GM19238 (cell line): ENCODE measurements at regions not wholly inside any gene's neighbourhood (a gene's known extent, or its start where the extent isn't known, plus 50 kb on each side); places are given as distances from the start of the nearest gene placed in this dataset.

Experiments used
- DNase-seq: peaks from one replicate; pipeline ENCODE4 v3.0.0; 2011; ENCODE audit warnings: low spot score; ENCODE audit not compliant: insufficient read length

DNA sequence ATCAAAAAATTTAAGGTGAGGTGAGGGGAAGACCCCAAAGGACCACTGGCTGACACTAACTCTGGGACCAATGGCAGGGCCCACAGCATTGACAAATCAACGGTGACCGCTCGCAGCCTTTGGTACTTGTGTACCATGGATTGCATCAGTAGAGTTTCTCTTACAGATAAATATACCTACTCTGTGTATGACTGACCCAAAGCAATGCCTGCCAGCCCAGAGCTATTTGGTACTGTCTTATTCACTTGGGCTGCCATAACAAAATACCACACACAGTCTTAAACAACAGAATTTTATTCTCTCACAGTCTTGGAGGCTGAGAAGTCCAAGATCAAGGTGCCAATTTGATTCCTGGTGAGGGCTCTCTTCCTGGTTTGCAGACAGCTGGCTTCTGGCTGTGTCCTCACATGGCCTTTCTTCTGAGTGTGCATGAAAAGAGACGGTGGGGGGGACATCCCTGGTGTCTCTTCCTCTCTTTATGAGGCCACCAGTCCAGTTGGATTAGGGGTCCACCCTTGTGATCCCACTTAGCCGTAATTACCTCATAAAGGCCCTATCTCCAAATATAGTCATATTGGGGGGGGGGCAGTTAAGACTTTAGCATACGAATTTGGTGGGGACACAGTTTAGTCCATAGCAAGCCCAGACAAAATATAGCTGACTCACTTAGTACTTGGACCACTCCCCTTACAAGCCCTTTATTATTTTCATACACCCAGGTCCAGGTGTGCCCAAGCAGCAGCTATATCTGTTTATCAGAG, 336.3 kb downstream of the CD83 start:
- no peak for DNase-seq

DNA sequence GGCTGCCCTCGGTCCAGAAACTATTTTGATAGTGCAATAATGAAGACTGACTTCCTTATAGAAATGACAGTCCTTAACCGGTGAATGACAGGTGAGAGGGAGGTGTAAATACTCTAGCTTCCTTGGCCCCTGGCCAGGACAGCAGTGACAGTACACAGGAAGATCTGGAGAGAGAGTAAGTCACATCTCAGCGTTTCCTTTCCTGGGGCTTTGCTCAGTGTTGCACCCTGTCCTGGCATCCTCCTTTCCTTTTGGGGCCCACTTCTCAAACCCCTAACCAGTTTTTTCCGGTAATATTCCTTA, 336.9 kb downstream of the CD83 start:
- peak; percentile 7 for DNase-seq

DNA sequence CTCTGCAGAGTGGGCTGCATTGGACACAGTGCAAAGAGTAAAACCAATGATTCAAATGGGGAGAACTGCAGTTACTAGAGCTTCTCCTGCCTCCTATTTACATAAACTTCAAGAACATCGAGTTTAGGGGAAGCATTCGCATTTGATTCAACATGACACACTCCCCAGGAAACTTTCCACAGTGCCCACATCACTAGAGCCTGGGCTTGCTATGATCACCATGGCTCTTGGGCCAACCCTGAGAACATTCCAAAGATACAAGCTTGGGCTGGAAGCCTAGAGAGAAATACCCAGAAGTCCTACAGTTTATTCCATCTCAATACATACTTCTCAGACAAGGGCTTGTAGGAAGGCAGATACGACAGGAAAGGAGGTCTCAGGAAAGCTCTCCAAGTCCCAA, 337.9 kb downstream of the CD83 start:
- DNase-seq: no peak

DNA sequence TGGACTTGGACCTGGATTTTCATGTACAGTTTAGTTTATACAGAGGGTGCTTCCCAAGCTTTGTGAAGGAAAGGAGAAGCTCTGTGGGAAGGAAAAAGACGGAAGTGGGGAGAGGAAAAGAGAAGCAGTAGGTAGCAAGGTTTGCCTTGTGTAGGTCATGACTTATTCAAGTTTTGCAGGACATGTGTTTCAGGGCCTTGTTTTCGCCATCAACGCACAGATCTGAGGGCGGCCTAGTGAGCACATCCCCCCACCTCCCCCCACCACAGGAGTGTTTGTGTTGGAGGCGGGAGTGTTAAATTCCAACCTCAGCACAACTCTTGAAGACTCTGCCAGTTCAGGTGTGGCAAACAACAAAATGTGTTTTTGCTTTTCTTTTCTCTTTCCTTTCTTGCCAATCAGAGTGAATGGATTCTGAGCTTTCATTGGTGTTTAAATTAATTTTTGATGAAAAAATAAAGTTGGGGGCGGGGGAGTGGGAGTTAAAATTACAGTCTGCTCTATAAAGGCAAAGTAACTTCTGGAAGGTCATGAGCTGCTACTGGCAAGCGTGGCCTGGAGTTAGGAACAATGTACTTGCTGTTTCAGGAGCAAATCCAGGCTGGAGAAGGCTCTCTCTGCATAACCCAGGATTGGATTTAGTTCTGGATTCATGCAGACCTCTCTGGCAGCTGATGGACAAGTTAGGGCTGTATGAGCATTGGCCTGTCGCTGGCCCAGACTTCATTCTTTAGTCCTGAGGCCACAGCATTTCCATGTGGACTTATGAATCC, 338.5 kb downstream of the CD83 start:
- DNase-seq: no peak

DNA sequence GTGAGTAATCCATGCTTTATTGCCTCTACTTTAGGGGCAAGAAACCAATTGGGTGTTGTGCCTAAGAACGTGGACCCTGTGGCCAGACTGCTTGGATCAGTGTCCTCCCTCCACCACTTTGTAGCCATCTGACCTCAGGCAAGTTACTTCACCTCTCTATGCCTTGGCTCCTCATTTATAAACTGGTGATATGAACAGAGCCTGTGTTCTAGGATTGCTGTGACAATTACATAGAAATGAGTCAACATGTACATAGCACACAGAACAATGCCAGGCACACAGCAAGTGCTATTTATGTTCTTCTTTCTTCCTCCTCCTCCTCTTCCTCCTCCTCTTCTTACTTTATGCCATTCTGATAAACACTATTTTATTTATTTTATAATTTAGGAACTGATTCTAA, 339.4 kb downstream of the CD83 start:
- no peak for DNase-seq

DNA sequence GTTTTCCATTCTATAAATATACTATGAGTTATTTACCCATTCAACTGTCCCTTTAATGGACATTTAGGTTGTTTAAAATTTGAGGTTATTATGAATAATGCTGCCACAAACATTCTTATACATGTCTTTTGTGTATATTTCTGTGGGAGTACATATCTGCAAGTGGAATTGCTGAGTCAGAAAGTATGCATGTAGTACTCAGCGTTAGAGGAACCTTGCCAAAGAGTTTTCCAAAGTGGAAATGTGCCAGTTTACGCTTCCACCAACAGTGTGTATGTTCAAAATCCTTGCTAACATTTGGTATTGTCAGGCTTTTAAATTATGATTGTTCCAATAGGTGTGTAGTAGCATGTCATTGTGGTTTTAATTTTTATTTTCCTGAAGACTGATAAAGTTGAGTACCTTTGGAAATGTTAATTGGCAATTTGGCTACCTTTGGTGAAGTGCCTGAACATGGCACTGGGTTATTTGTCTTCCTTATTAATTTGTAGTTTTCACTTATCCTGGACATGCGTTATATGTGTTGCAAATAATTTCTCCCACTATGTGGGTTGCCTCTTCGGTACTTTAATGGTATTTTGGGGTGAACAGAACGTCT, 341.2 kb downstream of the CD83 start:
- no peak for DNase-seq

DNA sequence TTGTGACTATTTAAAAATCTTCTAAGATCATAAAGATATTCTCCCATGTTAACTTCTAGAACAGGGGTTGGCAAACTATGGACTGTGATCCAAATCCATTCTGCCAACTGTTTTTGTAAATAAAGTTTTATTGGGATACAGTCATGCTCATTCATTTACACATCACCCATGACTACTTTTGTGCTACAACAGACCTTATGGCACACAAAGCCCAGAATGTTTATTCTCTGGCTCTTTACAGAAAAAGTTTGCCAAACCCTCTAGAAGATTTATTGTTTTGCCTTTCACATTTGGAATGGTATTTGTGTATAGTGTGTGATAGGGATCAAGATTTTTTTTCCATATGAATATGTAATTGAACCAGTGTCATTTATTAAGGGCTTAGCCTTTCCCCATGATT, 341.7 kb downstream of the CD83 start:
- DNase-seq: no peak

DNA sequence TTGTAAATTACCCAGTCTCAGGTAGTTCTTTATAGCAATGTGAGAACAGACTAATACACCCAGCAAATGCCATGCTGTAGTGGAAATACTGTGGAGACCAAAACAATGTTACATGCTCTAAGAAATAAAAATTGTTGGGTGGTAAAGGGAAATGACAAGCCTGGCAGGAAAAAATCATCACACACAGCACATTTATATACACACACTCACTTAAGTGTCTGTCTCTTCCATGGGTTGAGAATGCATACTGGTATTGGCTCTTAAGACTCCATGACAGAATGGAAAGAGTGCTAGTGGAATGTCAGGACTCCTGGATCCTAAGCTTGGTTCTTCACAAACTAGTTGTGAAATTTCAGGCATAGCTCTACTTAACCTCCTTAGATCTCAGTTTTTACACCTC, 343.0 kb downstream of the CD83 start:
- no peak for DNase-seq

DNA sequence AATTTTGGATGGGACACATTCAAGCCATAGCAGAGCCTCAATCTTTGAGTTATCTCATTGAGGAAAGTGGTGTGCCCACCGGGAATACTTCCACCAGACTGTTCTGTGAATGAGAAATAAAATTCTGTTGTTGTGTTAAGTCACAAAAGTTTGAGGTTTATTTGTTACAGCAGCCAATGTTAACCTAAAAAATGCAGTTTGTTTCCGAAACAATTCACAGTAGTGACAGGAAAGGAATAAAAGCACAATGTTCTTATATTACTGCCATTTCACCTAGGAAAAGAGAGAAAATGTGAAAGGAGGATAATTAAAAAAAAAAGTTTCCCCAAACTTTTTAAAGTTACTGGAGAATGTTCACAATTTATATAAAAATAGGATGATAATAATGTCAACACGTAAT, 344.6 kb downstream of the CD83 start:
- no peak for DNase-seq

DNA sequence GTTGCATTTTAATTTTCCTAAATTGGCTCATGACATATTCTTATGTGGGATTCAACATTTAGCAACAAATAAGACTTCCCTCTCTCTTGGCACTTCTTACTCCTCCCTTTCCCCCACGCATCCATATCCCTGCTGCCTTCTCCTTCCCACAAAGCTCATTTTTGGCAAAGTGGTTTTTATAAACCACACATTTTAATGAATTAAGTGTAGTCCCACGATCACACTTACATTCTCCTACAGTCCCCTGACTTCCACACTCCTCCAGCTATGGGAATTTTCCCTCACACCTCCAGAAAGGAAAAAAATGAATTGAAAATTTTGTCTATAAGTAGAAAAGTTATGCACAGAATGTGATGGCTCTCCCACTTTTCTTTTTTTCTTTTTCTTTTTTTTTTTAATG, 345.0 kb downstream of the CD83 start:
- no peak for DNase-seq

DNA sequence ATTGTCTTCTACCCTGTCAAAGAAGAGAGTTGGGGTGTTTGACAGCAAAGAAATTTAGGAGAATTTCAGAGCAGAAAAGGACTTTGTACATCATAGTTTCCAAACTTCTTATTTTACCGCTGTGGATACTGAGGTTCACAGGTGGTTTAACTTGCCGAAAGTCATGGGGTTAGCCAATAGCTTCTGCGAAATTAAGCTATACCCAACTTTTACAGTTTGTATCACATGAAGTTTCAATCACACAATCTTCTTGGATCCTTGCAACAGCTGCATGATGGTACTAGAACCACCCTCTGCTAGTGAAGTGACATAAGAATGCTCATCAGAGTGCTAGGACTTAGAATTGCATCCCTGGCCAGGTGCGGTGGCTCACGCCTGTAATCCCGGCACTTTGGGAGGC, 345.5 kb downstream of the CD83 start:
- DNase-seq: no peak

DNA sequence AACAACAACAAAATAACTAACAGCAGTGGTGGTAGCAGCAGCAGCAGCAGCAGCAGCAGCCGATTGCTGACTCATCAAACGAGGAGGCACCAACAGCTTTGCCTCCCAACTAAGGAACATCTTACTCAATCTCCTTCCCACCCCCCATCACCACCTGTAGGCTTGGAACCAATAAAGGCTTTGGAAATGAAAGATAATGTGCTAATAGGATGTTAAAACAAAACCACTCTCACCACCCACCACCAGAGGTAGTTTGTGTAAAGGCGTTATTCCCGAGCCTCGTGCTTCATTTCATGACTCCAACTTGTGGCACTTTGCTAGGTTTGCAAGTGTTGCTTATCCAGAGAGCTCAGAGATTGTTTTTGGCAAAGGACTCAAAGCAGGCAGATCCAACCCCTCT, 346.5 kb downstream of the CD83 start:
- DNase-seq: no peak

DNA sequence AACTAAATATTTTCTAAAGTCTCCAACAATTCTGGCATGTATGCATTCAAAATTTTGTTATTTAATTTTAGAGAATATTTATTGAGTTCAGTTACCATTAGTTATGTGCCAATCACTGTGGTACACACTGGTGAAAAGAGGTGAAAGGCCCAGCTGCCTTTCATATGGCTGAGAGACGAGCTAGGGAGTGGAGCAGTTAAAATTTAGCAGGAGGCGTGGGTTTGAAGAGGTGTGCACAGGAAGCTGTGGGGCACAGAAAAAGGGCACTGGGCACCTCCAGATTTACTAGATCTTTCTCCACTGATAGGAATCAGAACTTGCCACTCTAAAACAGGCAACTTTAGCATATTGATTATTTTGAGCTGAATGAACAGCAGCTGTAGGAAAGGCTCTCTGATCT, 347.1 kb downstream of the CD83 start:
- no peak for DNase-seq

DNA sequence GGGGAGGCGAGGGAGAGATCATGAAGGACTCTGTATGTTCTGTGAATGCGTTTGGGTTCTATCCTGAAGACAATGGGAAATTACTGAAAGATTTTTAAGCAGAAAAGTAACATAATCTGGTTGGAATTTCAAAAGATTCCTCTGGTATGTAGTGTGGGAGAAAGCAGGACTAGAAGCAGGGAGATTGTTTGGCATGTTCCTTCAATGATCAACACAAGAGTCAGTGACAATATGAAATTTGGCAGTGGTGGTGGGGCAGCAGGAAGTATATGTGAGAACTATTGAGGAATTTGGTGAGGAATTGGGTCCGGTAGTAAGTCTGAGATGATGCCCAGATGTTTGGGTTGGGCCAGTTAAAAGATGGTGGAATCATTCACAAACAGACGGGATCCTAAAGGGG, 348.7 kb downstream of the CD83 start:
- DNase-seq: no peak

DNA sequence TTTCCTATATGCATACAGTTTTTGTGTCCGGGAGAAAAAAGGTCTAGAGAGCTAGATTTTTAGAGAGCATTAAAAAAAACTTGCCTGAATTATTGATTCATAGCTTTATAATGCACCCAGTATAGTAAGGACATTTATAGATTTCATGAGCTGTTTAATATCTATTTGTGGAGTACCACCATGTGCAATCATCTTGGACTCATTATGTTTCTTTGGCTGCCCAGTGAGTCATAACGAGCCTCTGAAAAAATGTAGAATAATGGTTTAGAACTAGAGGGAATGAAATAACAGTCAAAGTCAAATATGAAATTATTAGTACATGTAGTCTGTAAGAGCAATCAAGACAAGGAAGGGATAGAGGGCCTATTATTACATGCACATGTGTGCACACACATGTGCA, 350.0 kb downstream of the CD83 start:
- DNase-seq: no peak

DNA sequence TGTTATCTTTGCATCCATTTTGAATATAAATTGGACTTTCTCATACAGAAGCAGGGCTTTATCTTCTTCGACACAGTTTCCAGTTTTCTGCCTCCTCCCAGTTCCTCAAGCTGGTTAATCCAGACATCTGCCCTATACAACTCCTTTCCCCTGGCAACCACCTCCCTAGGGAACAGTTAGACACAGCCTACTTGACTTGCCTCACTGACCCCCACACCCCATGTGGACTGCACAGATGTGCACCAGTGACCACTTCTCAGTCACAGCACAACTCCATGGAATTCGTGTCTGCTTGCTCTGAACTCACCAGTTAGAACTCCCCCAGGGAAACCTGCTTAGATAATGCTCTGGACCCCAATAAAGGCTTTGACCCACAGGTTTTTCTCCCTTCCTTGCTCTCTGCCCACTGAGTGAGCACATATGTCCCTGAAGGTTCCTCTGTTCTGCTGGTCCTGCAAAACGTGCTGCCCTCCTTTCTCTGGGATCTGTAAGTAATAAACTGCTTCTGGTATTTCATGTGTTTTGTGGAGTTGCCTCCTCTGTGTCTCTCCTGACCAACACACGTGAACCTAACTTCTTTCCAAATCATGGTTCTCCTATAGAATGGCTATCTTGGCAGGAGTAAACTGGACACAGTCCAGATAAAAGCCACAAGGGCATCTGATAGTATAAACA, 351.2 kb downstream of the CD83 start:
- no peak for DNase-seq

DNA sequence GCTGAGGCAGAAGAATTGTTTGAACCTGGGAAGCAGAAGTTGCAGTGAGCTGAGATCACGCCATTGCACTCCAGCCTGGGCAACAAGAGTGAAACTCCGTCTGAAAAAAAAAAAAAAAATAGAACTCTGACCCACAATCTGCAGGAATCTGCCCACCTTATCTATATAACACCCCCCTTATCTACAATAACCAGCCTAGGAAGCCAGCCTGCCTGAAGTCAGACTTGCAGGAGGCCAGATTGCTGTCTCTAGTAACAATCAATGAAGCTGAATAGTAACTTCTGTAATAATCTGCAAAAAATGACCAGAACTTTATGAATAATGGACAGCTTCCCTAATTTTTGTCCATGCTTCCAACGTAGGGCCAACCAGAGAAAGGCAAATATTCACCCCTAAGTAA, 352.5 kb downstream of the CD83 start:
- no peak for DNase-seq

DNA sequence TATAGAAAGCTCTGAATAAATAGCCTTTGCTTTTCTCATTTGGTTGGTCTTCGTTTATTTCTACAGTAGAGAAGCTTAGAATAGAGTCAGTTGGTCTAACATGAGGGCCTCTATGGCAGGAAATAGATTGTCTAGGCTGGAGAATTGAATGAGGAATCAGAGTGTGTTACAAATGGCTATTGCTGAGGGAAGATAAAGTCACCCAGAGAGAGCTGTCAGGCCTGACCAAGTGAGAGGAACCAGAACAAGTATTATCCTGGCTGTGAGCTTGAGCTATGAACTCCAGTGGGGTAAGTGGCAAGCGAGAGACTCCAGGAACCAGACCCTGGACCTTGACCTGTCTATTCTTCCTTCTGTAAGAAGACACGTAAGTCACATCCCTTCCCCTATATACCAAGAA, 353.1 kb downstream of the CD83 start:
- DNase-seq: no peak

DNA sequence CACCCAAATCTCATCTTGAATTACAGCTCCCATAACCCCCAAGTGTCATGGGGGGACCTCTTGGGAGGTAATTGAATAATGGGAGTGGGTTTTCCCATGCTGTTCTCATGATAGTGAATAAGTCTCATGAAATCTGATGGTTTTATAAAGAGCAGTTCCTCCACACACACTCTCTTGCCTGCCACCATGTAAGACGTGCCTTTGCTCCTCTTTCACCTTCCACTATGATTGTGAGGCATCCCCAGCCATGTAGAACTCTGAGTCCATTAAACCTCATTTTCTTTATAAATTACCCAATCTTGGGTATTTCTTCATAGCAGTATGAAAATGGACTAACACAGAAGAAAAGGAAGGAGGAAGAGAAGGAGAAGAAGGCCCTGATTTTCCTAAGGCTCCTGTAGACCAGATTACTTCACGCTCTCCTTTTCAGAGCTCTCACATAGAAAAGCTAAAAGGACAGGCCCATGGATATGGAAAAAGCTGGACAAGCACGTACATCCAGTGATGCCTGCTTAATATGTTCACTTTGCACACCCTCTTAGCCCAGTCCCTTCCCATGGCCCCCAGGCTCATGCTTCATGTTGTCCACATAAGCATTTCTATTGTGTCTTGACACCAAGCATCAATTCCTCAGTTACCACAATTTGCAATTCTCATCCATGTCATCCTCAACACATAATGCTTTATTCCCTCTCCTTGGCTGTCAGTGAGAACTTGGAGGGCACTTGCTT, 354.8 kb downstream of the CD83 start:
- DNase-seq: no peak

DNA sequence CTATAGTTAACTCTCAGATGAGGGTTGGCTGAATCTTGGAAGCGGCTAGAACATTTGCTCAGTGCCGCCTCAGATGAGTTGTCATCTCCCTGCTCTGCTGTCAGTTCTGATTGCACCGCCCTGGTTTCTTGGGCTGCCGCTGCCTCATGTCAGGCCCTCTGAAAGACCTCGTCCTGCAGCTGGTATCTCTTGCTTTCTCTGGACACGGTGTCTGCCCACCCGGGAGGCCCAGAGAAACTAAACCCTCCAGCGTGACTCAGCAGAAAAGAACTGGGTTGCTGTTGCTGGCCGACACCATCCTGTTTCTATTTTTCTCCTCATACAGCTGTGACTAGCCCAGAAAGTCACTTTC, 355.4 kb downstream of the CD83 start:
- no peak for DNase-seq

DNA sequence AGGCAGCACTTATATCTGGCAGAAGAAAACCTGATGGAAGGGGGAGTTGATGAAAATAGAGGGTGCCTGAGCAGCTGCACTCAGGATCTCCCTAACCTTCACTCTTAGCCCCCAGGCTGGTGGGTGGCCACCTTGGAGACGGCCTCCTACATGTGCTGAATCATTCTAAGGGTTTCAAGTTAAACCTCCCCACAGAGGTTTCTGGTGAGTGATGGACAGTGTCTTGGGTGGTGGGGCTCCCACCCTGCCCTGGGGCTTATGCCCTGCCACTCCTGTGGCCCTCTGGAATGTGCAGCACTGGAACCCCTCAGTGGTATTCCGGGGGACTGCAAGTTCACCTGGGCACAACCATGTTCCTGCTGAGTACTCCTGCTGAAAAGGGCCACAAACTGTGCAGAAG, 357.2 kb downstream of the CD83 start:
- no peak for DNase-seq

DNA sequence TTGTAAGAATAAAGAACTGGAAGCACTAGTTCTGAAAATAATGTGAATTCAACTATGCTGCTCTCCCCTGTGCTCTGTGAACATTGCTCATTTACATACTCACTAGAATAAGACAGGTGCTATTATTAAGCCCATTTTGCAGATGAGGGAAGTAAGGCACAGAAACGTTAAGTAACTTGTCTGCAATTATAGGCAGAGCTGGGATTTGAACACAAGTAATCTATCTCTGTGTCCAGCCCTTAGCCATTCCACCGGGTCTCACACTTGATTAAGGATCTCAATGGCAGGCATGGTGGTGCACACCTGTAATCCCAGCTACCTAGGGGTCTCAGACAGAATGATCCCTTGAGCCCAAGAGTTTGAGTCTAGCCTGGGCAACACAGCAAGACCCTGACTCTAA, 357.7 kb downstream of the CD83 start:
- no peak for DNase-seq
